ENCODE measurements at regions not wholly inside any gene's neighbourhood (a gene's known extent, or its start where the extent isn't known, plus 50 kb on each side); places are given as distances from the start of the nearest gene placed in this dataset.

DNA sequence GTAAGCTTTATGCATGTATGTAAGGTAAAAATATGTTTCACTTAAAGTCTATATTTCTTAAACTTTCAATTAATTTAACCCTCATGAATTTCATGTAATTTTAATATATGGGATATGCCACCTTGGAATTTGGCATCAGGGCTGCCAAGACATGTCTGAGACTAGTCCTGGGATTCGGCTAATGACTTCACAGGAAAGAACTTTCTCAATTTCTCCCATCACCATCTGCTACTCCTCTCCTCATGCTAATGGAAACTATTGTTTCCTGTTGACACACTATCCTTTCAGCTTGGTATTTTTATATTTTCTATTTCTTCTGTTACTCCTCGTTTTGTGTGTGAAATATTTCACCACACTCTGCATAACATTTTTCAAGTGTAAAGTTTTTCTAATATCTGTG lies 205.9 kb downstream of the ARL4A start:
- intact Hi-C loops (cut with micrococcal nuclease): no loop called here
- no peaks in the 10 kb centered on the region for H3K9me3 Mint-ChIP-seq

DNA sequence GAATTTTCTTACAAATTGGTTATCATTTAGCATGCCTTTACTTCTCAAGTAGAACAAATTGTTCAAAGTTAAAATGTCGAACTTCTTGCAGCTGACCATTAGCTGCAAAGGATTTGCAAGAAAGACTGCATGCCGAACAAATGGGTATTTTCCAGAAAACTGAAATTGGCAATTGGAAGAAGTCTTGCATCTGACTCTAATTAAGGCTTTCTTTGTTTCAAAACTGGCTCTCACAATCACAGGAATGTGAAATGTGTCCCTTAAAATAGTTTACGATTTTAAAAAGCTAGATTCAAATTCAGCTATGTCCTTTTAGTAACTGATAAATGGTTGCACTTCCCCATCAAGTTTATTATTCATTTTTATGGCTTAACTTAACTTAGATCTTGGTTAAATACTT lies 207.9 kb downstream of the ARL4A start:
- H3K27ac Mint-ChIP-seq: no peak overlapping the region
- H3K9me3 Mint-ChIP-seq: no peaks in the 10 kb centered on the region
- intact Hi-C loops (cut with micrococcal nuclease): no loop called here
- H3K36me3 Mint-ChIP-seq (ENCODE audit: low read depth): no peaks in the 10 kb centered on the region
- H3K27me3 Mint-ChIP-seq: no peaks in the 10 kb centered on the region
- no peaks in the 10 kb centered on the region for H3K4me1 Mint-ChIP-seq (ENCODE audit: low read depth)
- no peak overlapping the region for H3K4me3 Mint-ChIP-seq

More for the DNA sequence above, 205.9 kb downstream of the ARL4A start:
- no peaks in the 10 kb centered on the region for H3K4me1 Mint-ChIP-seq (ENCODE audit: low read depth)
- H3K27ac Mint-ChIP-seq: no peak overlapping the region
- no peaks in the 10 kb centered on the region for H3K36me3 Mint-ChIP-seq (ENCODE audit: low read depth)
- H3K4me3 Mint-ChIP-seq: no peak overlapping the region
- H3K27me3 Mint-ChIP-seq: no peaks in the 10 kb centered on the region

DNA sequence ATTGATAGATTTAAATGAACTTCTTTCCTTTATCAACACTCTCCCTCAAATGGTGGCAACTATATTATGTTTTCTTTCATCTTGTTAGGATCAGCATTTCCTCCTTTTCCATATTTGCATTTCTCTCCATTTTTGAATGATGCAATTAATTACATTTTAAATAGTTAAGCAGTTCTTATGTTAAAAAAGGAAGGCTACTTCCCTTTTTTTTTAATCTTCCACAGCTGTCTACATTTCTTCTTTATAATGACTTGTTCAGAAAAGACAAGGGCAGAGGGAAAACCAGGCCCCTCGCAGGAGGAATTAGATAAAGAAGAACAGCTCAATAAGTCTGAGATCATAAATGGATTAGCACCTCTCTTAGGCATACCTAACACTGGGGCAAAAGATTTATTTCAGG lies 208.9 kb downstream of the ARL4A start:
- Mint-ChIP-seq H3K4me1 (ENCODE audit: low read depth) (no peaks in the 10 kb centered on the region), H3K27ac (no peak overlapping the region), H3K27me3 (no peaks in the 10 kb centered on the region), H3K9me3 (no peaks in the 10 kb centered on the region), H3K4me3 (no peak overlapping the region), H3K36me3 (ENCODE audit: low read depth) (no peaks in the 10 kb centered on the region)
- intact Hi-C loops (cut with micrococcal nuclease): no loop called here

DNA sequence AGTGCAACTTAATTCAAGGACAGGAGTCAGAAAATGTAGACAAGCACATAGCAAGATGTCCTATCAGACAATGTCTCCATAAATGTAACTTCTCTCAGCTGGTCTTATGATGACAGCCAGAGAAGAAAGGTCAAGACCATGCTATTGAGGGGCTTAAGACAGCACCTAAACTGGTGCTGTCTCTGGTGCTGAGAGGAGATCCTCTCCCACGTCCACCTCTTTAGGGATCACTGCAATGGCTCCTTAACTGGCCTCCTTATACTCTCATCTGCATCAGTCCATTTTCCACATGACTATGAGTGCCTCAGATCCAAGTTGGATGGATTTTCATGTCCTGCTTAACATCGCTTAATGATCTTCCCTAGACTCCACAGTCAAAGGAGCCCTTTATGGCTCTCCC lies 210.6 kb downstream of the ARL4A start:
- Mint-ChIP-seq H3K36me3 (ENCODE audit: low read depth) (no peaks in the 10 kb centered on the region), H3K4me3 (no peak overlapping the region), H3K4me1 (ENCODE audit: low read depth) (no peaks in the 10 kb centered on the region), H3K9me3 (no peaks in the 10 kb centered on the region), H3K27ac (no peak overlapping the region), H3K27me3 (no peaks in the 10 kb centered on the region)
- intact Hi-C loops (cut with micrococcal nuclease): no loop called here

DNA sequence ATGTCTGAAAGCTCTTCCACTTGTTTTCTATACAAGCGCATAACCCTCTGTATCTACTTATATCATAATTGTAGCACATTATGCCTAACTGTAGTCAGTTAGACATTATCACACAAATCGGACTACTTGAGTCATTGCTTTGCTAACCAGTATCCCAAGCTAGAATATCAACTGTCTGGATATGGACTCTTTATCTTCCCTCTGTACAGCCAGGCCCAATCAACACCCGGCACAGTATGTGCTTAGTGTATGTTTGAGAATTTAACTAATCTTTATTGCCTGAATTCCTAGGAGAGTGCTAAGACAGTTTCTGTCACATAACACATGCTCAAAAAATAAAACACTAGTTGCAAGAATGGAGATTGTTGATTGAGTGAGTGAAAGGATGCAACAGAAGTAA lies 211.2 kb downstream of the ARL4A start:
- no peaks in the 10 kb centered on the region for H3K9me3 Mint-ChIP-seq
- no peak overlapping the region for H3K4me3 Mint-ChIP-seq
- no peaks in the 10 kb centered on the region for H3K27me3 Mint-ChIP-seq
- H3K27ac Mint-ChIP-seq: no peak overlapping the region
- no peaks in the 10 kb centered on the region for H3K4me1 Mint-ChIP-seq (ENCODE audit: low read depth)
- intact Hi-C loops (cut with micrococcal nuclease): no loop called here
- H3K36me3 Mint-ChIP-seq (ENCODE audit: low read depth): no peaks in the 10 kb centered on the region

DNA sequence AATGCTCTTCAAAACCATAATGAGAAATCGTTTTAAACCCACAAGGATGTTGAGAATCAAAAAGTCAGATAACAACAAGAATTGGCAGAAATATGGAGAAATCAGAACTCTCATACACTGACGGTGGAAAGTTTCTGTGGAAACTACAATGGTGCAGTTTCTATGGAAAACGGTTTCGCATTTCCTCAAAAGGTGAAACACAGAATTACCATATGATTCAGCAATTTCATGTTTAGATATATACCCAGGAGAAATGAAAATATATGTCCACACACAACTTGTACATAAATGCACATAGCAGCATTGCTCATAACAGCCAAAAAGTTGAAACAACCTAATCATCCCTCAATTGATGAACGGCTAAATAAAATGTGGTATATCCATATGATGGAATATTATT lies 218.2 kb downstream of the ARL4A start:
- Mint-ChIP-seq H3K4me3 (no peak overlapping the region), H3K36me3 (ENCODE audit: low read depth) (no peaks in the 10 kb centered on the region), H3K27ac (no peak overlapping the region), H3K27me3 (no peaks in the 10 kb centered on the region), H3K9me3 (no peaks in the 10 kb centered on the region), H3K4me1 (ENCODE audit: low read depth) (no peaks in the 10 kb centered on the region)
- intact Hi-C loops (cut with micrococcal nuclease): no loop called here

DNA sequence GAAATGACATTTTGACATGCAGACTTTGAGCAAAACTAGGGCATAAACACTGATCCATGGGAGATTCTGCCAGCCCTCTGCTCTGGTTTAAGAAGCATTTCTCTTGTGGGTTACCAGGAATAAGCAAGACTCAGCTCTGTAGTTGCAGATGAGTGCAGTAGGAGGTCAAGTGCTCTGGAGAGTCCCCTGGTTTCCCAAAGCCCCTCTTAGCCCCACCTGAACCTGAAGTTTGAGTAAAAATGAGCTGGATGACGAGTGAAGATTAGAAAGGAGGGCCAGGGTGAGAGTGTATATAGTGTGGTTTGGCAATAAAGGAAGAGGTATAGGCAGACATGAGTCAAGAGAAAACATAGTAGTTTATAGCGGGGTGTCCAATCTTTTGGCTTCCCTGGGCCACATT lies 220.3 kb downstream of the ARL4A start:
- Mint-ChIP-seq H3K27ac (no peak overlapping the region), H3K27me3 (no peaks in the 10 kb centered on the region), H3K9me3 (no peaks in the 10 kb centered on the region), H3K36me3 (ENCODE audit: low read depth) (no peaks in the 10 kb centered on the region), H3K4me1 (ENCODE audit: low read depth) (no peaks in the 10 kb centered on the region), H3K4me3 (no peak overlapping the region)
- intact Hi-C loops (cut with micrococcal nuclease): no loop called here

DNA sequence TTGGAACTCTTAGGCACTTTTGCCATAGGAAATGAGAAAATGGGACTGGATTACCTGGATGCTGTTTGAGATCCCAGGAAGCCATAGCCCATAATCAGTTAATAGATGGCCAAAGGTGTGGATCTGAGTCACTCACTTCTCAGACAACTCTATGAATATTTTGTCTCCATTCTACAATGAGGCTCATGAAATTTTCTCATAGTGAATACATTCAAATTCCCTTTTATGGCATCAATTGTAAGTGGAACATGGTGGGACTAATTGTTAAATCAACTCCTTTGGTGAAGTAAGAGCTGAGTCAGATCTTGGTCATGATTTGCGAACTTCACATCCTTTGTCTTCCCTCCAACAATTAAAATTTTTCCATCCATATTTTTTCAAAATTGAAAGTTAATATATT lies 222.1 kb downstream of the ARL4A start:
- Mint-ChIP-seq H3K27me3 (no peaks in the 10 kb centered on the region), H3K4me3 (no peak overlapping the region), H3K27ac (no peak overlapping the region), H3K4me1 (ENCODE audit: low read depth) (no peaks in the 10 kb centered on the region), H3K36me3 (ENCODE audit: low read depth) (no peaks in the 10 kb centered on the region), H3K9me3 (peaks cover 6% of the 10 kb centered on the region)
- intact Hi-C loops (cut with micrococcal nuclease): no loop called here

DNA sequence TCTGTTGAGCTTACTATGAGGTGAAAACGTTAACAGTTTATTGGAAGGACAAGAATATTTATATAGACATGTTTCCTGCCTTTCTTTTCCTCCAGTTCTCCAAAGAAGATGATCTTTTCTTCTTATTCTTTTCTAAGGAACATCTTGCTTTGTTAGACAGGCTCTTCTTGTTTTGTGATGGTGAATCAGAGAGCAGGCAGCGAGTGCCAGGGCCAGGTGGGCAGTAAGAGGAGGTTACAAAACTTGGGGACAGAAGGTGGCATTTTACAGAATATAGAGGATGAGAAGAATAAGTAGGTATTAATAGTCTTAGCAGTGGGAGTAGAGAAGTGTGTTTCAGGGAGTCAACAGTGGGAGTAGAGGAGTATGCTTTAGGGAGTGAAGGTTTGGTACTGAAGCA lies 223.6 kb downstream of the ARL4A start:
- H3K36me3 Mint-ChIP-seq (ENCODE audit: low read depth): no peaks in the 10 kb centered on the region
- no peak overlapping the region for H3K4me3 Mint-ChIP-seq
- no peaks in the 10 kb centered on the region for H3K27me3 Mint-ChIP-seq
- H3K9me3 Mint-ChIP-seq: peaks cover 8% of the 10 kb centered on the region
- H3K4me1 Mint-ChIP-seq (ENCODE audit: low read depth): no peaks in the 10 kb centered on the region
- intact Hi-C loops (cut with micrococcal nuclease): no loop called here
- H3K27ac Mint-ChIP-seq: no peak overlapping the region

DNA sequence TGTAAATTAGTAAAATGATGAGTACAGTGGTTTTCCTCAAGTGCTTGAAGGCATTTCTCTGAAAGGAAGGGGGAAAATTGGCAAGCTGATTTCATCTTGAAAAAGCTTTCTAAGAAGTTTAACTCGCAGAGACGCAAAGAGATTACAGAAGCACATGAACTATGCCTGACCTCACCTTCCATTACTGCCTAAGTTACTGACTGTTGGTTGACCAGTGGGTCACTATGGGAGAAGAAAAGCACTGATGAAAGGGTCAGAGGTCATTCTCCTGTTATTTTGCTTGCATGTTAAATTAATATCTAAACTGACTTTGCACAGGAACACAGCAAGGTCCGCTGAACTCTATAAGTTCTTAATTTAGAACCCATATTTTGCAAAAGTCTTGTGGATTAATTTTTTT lies 225.6 kb downstream of the ARL4A start:
- Mint-ChIP-seq H3K27me3 (no peaks in the 10 kb centered on the region), H3K27ac (no peak overlapping the region), H3K4me3 (no peak overlapping the region), H3K9me3 (peaks cover 8% of the 10 kb centered on the region), H3K4me1 (ENCODE audit: low read depth) (no peaks in the 10 kb centered on the region), H3K36me3 (ENCODE audit: low read depth) (no peaks in the 10 kb centered on the region)
- intact Hi-C loops (cut with micrococcal nuclease): no loop called here

DNA sequence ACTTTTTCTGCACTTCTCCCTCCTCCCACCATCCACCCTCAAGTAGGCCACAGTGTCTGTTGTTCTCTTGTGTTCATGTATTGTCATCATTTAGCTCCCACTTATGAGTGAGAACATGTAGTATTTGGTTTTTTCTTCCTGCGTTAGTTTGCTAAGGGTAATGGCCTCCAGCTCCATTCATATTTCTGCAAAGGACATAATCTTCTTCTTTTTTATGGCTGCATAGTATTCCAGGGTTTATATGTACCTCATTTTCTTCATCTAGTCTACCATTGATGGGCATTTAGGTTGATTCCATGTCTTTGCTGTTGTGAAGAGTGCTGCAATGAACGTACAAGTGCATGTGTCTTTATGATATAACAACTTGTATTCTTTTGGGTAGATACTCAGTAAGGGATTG lies 230.4 kb downstream of the ARL4A start:
- no peaks in the 10 kb centered on the region for H3K36me3 Mint-ChIP-seq (ENCODE audit: low read depth)
- no peak overlapping the region for H3K4me3 Mint-ChIP-seq
- peaks cover 8% of the 10 kb centered on the region for H3K9me3 Mint-ChIP-seq
- H3K27me3 Mint-ChIP-seq: no peaks in the 10 kb centered on the region
- intact Hi-C loops (cut with micrococcal nuclease): no loop called here
- H3K27ac Mint-ChIP-seq: no peak overlapping the region
- no peaks in the 10 kb centered on the region for H3K4me1 Mint-ChIP-seq (ENCODE audit: low read depth)

DNA sequence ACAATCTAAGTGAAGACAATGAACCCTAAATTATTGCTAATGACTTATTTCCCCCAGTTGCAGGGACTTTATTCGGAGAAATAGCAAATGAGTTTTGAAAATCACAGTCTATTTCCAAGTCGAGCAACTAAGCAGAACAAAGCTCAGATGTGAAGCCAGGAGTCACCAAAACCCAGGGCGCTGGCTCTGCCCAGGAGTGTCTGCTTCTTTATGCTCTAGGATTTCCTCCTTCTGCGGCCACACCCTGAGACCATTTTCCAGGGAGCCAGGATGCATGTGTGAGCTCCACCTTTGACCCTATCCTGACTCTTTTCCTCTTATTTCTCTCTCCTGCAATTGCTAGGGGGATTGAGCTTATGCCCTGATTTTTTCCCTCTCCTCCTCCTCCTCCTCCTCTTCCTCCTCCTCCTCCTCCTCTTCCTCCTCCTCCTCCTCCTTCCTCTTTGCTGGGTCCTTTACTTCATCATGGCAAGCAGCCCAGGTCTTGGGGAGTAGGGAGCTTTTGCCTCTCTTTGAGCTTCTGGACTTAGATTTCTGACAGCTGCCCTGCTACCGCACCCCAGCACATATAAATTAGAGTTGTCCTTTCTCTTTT lies 234.4 kb downstream of the ARL4A start:
- Mint-ChIP-seq H3K27me3 (no peaks in the 10 kb centered on the region), H3K4me1 (ENCODE audit: low read depth) (no peaks in the 10 kb centered on the region), H3K4me3 (no peak overlapping the region), H3K9me3 (no peaks in the 10 kb centered on the region), H3K36me3 (ENCODE audit: low read depth) (no peaks in the 10 kb centered on the region), H3K27ac (no peak overlapping the region)
- intact Hi-C loops (cut with micrococcal nuclease): no loop called here

DNA sequence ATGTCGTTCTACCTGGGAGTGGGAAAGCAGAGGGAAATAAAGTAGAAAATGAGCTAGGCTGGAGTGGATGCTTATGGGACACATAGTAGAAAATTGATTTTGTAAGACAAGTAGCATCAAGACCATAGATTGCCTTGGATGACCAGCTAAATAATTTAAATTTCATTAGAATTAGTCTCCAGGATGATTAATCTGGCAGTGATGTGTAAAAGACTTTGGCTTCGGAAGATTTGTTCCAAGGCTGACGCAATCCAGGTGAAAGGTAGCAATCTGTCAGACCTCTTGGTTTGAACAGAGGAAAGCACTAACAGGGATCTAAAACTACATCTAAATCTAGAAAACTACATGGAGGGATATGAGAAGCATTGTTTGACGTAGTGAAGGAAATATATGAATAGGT lies 236.5 kb downstream of the ARL4A start:
- H3K27me3 Mint-ChIP-seq: no peaks in the 10 kb centered on the region
- H3K27ac Mint-ChIP-seq: no peak overlapping the region
- H3K4me1 Mint-ChIP-seq (ENCODE audit: low read depth): no peaks in the 10 kb centered on the region
- H3K4me3 Mint-ChIP-seq: no peak overlapping the region
- intact Hi-C loops (cut with micrococcal nuclease): no loop called here
- no peaks in the 10 kb centered on the region for H3K36me3 Mint-ChIP-seq (ENCODE audit: low read depth)
- H3K9me3 Mint-ChIP-seq: no peaks in the 10 kb centered on the region

DNA sequence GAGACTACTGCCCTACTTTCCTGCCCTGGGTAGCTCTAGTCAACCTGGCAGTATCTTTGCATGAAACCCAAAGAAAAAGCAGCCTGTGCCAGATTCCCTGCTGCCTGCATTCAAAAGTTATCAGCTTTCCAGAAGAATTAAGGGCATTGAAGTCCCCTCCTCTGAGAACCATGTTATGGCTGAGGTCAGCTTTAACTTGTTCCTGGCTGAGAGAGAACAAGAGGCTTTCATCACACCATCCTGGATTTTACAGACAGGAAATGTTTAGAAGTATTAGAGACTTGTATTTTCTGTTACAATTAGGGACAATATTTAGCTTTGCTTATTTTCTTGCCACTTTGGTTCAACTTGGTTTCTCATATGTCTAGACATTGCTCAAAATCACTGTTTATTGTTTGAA lies 238.8 kb downstream of the ARL4A start:
- no peaks in the 10 kb centered on the region for H3K36me3 Mint-ChIP-seq (ENCODE audit: low read depth)
- no peak overlapping the region for H3K27ac Mint-ChIP-seq
- no peaks in the 10 kb centered on the region for H3K4me1 Mint-ChIP-seq (ENCODE audit: low read depth)
- no peaks in the 10 kb centered on the region for H3K9me3 Mint-ChIP-seq
- H3K4me3 Mint-ChIP-seq: no peak overlapping the region
- intact Hi-C loops (cut with micrococcal nuclease): no loop called here
- no peaks in the 10 kb centered on the region for H3K27me3 Mint-ChIP-seq

DNA sequence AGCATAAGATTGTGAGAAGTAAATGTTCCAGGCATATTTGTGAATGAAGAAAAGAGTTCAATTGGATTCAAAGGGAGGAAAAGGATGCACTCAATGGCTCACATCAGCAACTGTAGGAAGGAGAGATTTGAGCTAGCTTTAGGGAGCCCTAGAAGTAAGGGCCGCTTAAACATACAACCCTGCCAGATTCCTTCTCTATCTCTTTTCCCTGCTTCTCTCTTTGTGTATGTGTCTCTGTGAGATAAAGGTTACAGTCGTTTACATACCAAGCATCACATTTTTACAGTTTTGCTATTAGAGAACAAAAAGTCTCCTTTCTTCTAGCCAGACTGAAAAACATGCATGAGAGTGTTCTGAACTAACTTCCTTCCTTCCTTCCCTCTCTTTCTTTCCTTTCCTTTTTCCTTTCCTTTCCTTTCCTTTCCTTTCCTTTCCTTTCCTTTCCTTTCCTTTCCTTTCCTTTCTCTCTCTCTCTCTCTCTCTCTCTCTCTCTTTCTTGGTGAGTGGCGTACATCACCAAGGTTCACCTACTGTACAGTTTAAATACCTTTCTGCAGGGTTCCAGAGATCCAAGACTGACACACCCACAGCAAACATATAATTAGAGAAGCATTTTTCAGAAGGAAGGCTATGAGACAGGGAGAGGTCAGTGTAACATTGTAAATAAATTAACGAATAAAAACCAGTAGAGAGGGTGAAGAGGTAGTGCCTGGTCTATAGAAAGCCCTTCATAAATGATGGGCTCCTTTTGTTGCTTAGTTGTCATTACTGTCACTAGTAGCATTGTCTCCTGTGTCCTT lies 240.4 kb downstream of the ARL4A start:
- H3K4me3 Mint-ChIP-seq: no peak overlapping the region
- H3K4me1 Mint-ChIP-seq (ENCODE audit: low read depth): no peaks in the 10 kb centered on the region
- H3K36me3 Mint-ChIP-seq (ENCODE audit: low read depth): no peaks in the 10 kb centered on the region
- no peak overlapping the region for H3K27ac Mint-ChIP-seq
- intact Hi-C loops (cut with micrococcal nuclease): no loop called here
- no peaks in the 10 kb centered on the region for H3K27me3 Mint-ChIP-seq
- no peaks in the 10 kb centered on the region for H3K9me3 Mint-ChIP-seq

All from dendritic cell treated with granulocyte-macrophage colony-stimulating factor and Interleukin-4, amounts not matched to agents 40 ng/mL and 50 ng/mL, for 4 days (primary cell).